Astrocyte (in vitro differentiated cells and primary cell): ENCODE measurements at regions not wholly inside any gene's neighbourhood (a gene's known extent, or its start where the extent isn't known, plus 50 kb on each side); places are given as distances from the start of the nearest gene placed in this dataset.

ENCODE experiments used
- DNase-seq: peaks from one replicate; pipeline ENCODE4 v3.0.0-alpha.2; 2010; ENCODE audit warnings: low read depth
- FAIRE-seq: peaks from 2 replicates; lab custom pipeline; 2011; peaks lifted over from hg19 to GRCh38; lab: Jason Lieb, UNC
- H2AFZ ChIP-seq: 2 replicates; pipeline ENCODE4 v1.6.0; 2012; ENCODE audit warnings: low read depth, low read length, inconsistent platforms
- H3K27ac ChIP-seq: 2 replicates; pipeline ENCODE4 v1.5.1; 2011; ENCODE audit warnings: low read depth, low read length, inconsistent platforms
- H3K27me3 ChIP-seq: 2 replicates; pipeline ENCODE4 v1.6.0; 2011; ENCODE audit warnings: low read length, inconsistent platforms; ENCODE audit not compliant: insufficient read depth
- H3K36me3 ChIP-seq: 2 replicates; pipeline ENCODE4 v1.5.1; 2011; ENCODE audit warnings: low read length, inconsistent platforms; ENCODE audit not compliant: insufficient read depth
- H3K4me1 ChIP-seq: 2 replicates; pipeline ENCODE4 v1.5.1; 2011; ENCODE audit warnings: low read length, inconsistent platforms; ENCODE audit not compliant: insufficient read depth
- H3K4me2 ChIP-seq: 2 replicates; pipeline ENCODE4 v1.6.0; 2012; ENCODE audit warnings: low read length, inconsistent platforms
- H3K4me3 ChIP-seq: 2 replicates; pipeline ENCODE4 v1.5.1; 2011; ENCODE audit warnings: low read depth, mild to moderate bottlenecking, low read length, inconsistent platforms; ENCODE audit not compliant: insufficient read depth
- H3K79me2 ChIP-seq: 2 replicates; pipeline ENCODE4 v1.6.0; 2012; ENCODE audit warnings: mild to moderate bottlenecking, low read length, inconsistent platforms; ENCODE audit not compliant: insufficient read depth
- H3K9ac ChIP-seq: 2 replicates; pipeline ENCODE4 v1.6.0; 2012; ENCODE audit warnings: mild to moderate bottlenecking, low read length, inconsistent platforms
- H3K9me3 ChIP-seq: 2 replicates; pipeline ENCODE4 v1.5.1; 2012; ENCODE audit warnings: low read depth, mild to moderate bottlenecking, low read length, inconsistent platforms; ENCODE audit not compliant: insufficient read depth
- H4K20me1 ChIP-seq: 2 replicates; pipeline ENCODE4 v1.6.0; 2012; ENCODE audit warnings: low read length, inconsistent platforms; ENCODE audit not compliant: insufficient read depth
- H3K27ac Mint-ChIP-seq: one replicate; pipeline ENCODE4 v1.8.0; 2021; ENCODE audit warnings: mild to moderate bottlenecking, mixed read lengths; ENCODE audit not compliant: unreplicated experiment
- H3K27me3 Mint-ChIP-seq: one replicate; pipeline ENCODE4 v1.8.0; 2021; ENCODE audit warnings: low read depth, mixed read lengths; ENCODE audit not compliant: unreplicated experiment
- H3K36me3 Mint-ChIP-seq: one replicate; pipeline ENCODE4 v1.8.0; 2021; ENCODE audit warnings: low read depth, mixed read lengths; ENCODE audit not compliant: unreplicated experiment
- H3K4me1 Mint-ChIP-seq: one replicate; pipeline ENCODE4 v1.8.0; 2021; ENCODE audit warnings: low read depth, mixed read lengths; ENCODE audit not compliant: unreplicated experiment
- H3K4me3 Mint-ChIP-seq: one replicate; pipeline ENCODE4 v1.8.0; 2021; ENCODE audit warnings: mild to moderate bottlenecking, moderate library complexity, mixed read lengths; ENCODE audit not compliant: unreplicated experiment
- H3K9me3 Mint-ChIP-seq: one replicate; pipeline ENCODE4 v1.8.0; 2021; ENCODE audit warnings: mild to moderate bottlenecking, mixed read lengths; ENCODE audit not compliant: unreplicated experiment
- CTCF ChIP-seq: IDR thresholded peaks from 2 replicates; pipeline ENCODE4 v1.5.1; 2011; ENCODE audit warnings: low read depth, mild to moderate bottlenecking, inconsistent platforms, low read length, moderate library complexity; ENCODE audit not compliant: insufficient read depth
- EZH2 ChIP-seq: IDR thresholded peaks from 2 replicates; pipeline ENCODE4 v1.6.1; 2012; ENCODE audit warnings: mild to moderate bottlenecking, low read length, inconsistent platforms; ENCODE audit not compliant: insufficient read depth

- H3K4me1 ChIP-seq = no peaks in the 10 kb centered on the region
- H3K9me3 ChIP-seq = no peaks in the 10 kb centered on the region
- Mint-ChIP-seq H3K9me3 (peaks cover 2% of the 10 kb centered on the region), H3K4me3 (no peak overlapping the region), H3K36me3 (no peaks in the 10 kb centered on the region), H3K4me1 (peaks cover 8% of the 10 kb centered on the region), H3K27ac (no peak overlapping the region), H3K27me3 (peaks cover 8% of the 10 kb centered on the region)
- H3K4me3 ChIP-seq = no peak overlapping the region
- no peak overlapping the region for H2AFZ ChIP-seq
- DNase-seq (no peak), FAIRE-seq (no peak)
- no peaks in the 10 kb centered on the region for H4K20me1 ChIP-seq
- no peaks in the 10 kb centered on the region for H3K36me3 ChIP-seq
- no peaks in the 10 kb centered on the region for H3K79me2 ChIP-seq
- H3K4me2 ChIP-seq = no peak overlapping the region
- no peak overlapping the region for H3K9ac ChIP-seq
- no peak overlapping the region for H3K27ac ChIP-seq
- no peak for TF ChIP-seq CTCF
- TF ChIP-seq EZH2 = no peak
- no peaks in the 10 kb centered on the region for H3K27me3 ChIP-seq
These were observed 90.5 kb upstream of the HEY2 start for GRCh38 chr6:125658759-125659431.

- H4K20me1 ChIP-seq = no peaks in the 10 kb centered on the region
- H2AFZ ChIP-seq = no peak overlapping the region
- H3K79me2 ChIP-seq = no peaks in the 10 kb centered on the region
- DNase-seq (no peak), FAIRE-seq (no peak)
- no peaks in the 10 kb centered on the region for H3K27me3 ChIP-seq
- Mint-ChIP-seq H3K9me3 (peaks cover 2% of the 10 kb centered on the region), H3K27me3 (peaks cover 8% of the 10 kb centered on the region), H3K36me3 (no peaks in the 10 kb centered on the region), H3K4me1 (peaks cover 8% of the 10 kb centered on the region), H3K27ac (no peak overlapping the region), H3K4me3 (no peak overlapping the region)
- H3K4me2 ChIP-seq = no peak overlapping the region
- no peaks in the 10 kb centered on the region for H3K36me3 ChIP-seq
- no peak for TF ChIP-seq CTCF
- TF ChIP-seq EZH2 = no peak
- H3K9ac ChIP-seq = no peak overlapping the region
- no peak overlapping the region for H3K27ac ChIP-seq
- no peaks in the 10 kb centered on the region for H3K9me3 ChIP-seq
- H3K4me3 ChIP-seq = no peak overlapping the region
- H3K4me1 ChIP-seq = no peaks in the 10 kb centered on the region
These were observed 89.5 kb upstream of the HEY2 start for GRCh38 chr6:125659887-125660286.

GRCh38 chr6:125662296-125662695, 87.1 kb upstream of the HEY2 start:
- Mint-ChIP-seq H3K4me3 (no peak overlapping the region), H3K9me3 (peaks cover 2% of the 10 kb centered on the region), H3K36me3 (no peaks in the 10 kb centered on the region), H3K27me3 (peaks cover 10% of the 10 kb centered on the region), H3K4me1 (peaks cover 8% of the 10 kb centered on the region), H3K27ac (no peak overlapping the region)
- Histone ChIP-seq H3K27ac (no peak overlapping the region), H3K36me3 (no peaks in the 10 kb centered on the region), H3K79me2 (no peaks in the 10 kb centered on the region), H3K9me3 (no peaks in the 10 kb centered on the region), H3K27me3 (no peaks in the 10 kb centered on the region), H4K20me1 (no peaks in the 10 kb centered on the region), H3K4me1 (no peaks in the 10 kb centered on the region), H3K9ac (no peak overlapping the region), H3K4me2 (no peak overlapping the region), H2AFZ (no peak overlapping the region), H3K4me3 (no peak overlapping the region)
- FAIRE-seq = no peak
- no peak for TF ChIP-seq EZH2
- DNase-seq = no peak
